ENCODE measurements at regions not wholly inside any gene's neighbourhood (a gene's known extent, or its start where the extent isn't known, plus 50 kb on each side); places are given as distances from the start of the nearest gene placed in this dataset.
A peak's percentile ranks its signal among the peaks of the same experiment; 100 is the strongest.

DNA sequence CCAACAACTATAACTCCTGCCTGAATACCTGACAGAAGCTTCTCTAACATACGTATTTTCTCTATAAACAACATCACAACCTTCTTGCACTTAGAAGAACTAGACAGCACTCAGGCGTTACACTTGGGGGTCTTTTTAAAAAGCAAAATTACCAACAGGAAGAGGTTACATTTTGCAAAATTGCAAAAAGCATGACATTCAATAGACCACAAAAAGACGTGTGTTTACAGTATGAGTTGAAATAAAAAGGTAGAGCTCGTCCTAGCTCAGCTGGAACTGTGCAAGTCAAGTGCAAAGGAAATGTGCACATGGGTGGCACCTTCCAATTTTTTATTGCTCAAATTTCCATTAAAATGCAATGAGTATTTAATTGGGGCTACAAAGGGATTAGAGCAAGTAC lies 375.2 kb upstream of the HSFY2 start:
- no peak for DNase-seq (ENCODE audit: low read depth)

GRCh38 chrY:19146296-19146695 lies 372.8 kb upstream of the HSFY2 start:
- no peak for DNase-seq (ENCODE audit: low read depth)

GRCh38 chrY:19142093-19142492 lies 368.6 kb upstream of the HSFY2 start:
- DNase-seq (ENCODE audit: low read depth), result no peak

- DNase-seq (ENCODE audit: low read depth), result no peak
These were observed 366.9 kb upstream of the HSFY2 start for GRCh38 chrY:19140285-19140920.

- no peak for DNase-seq (ENCODE audit: low read depth)
These were observed 360.9 kb upstream of the HSFY2 start for GRCh38 chrY:19134426-19134825.

GRCh38 chrY:19130569-19131358 lies 357.2 kb upstream of the HSFY2 start:
- no peak for DNase-seq (ENCODE audit: low read depth)

DNA sequence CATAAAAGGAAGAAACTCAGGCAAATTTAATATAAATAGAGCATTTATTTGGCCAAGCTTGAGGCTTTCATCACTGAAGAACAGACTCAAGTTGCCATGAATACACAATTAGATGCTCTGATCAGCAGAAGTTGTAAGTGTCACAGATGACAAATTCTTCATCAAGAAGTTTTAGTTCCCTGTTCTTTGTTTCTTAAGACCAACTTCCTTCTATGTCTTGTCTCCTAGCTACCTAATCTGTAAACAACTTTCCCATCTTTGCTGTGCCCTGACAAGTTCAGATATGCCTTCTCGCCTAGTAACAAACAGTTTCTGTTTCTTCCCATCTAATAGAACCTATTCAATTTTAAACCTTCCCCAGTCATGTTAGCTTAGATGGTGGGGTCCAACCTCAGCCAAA lies 353.4 kb upstream of the HSFY2 start:
- no peak for DNase-seq (ENCODE audit: low read depth)

DNA sequence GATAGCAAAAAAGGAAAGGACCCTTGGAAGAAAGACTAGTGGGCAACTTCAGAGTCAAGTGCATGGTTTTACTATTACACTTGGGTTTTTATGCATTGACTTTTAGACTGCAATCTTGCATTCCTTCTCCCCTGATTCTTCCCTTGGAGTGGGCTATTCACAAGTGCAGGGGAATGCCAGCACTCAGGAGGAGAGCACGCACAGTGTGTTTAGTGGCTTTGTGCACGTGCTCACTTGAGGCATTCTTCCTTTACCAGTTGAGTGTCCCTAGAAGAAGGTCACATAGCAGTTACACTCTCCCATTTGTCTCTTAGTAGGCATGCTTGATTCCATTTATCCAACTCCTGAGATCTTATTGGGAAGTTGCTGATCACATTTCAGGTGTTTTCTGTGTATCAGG lies 351.1 kb upstream of the HSFY2 start:
- no peak for DNase-seq (ENCODE audit: low read depth)

DNA sequence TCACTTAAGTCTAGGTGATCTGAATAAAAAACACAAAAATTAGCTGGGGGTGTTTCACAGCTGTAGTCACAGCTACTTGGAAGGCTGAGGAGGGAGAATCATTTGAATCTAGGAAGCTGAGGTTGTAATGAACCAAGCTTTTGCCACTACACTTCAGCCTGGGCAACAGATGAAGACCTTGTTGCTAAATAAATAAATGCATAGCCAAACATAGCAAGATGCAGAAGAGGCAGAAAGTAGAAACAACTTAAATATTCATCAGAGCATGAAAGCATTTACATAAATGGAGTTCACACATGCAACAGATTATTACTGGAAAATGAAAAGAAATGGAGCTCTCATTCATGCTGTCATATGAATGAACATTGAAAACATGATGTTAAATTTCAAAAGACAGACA lies 348.9 kb upstream of the HSFY2 start:
- DNase-seq (ENCODE audit: low read depth), result no peak

GRCh38 chrY:19098349-19098748 lies 324.8 kb upstream of the HSFY2 start:
- DNase-seq (ENCODE audit: low read depth), result no peak

- DNase-seq (ENCODE audit: low read depth), result no peak
These were observed 321.9 kb upstream of the HSFY2 start for GRCh38 chrY:19095460-19095859.

- DNase-seq (ENCODE audit: low read depth), result no peak
These were observed 309.5 kb upstream of the HSFY2 start for GRCh38 chrY:19083006-19083405.

DNA sequence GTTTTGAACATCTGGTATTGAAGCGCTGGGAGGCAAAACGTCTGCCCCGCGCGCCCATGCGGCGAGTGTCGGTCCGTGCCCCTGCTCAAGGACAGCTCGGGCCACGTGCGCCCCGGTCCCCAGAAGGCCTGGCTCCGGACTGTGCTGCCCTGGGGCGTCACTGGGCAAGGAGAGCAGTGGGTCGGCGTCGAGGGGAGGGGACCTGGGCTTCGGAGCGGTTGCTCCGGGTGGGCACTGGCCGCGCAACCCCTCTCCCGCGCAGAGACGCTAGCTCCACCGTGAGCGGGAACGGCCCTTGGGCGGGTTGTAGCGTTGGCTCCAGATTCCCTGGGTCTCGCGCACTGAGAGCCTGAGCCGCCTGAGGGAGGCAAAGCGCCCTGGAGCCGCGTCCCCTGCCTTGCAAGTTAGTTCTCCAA lies 304.2 kb upstream of the HSFY2 start:
- peak; percentile 7 for DNase-seq (ENCODE audit: low read depth)

GRCh38 chrY:19076846-19077697 lies 303.5 kb upstream of the HSFY2 start:
- peak; percentile 23 for DNase-seq (ENCODE audit: low read depth)

DNA sequence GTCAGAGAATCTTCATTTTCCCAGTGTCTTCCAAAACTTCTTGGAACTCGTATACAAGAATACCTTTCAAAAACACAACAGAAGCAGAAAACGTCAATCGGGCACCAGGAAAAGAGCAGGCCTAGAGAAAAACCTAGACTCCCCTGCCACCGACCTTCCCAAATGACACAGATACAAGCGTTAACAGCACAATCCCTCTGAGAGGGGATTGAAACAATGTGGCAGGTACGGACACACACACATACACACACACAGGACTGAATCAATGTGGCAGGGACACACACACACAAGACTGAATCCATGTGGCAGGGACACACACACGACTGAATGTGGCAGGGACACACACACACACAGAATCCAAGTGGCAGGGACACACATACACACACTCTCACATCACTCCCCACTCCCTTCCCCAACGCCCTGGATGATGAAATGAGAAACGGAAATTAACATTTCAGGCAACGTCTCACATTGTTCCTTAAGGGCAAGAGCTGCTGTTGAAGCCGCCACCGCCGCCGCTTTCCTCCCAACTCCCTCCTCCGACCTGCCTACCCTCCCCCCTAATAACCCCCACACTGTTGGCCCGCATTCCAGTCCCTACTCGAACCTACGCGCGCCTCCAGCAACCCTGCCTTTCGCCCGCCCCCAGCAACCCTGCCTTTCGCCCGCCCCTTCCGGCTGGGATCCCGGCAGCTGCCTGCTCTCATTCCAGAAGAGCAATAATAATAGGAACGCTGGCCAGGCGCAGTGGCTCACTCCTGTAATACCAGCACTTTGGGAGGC lies 302.1 kb upstream of the HSFY2 start:
- DNase-seq (ENCODE audit: low read depth), result peak; percentile 20

- DNase-seq (ENCODE audit: low read depth), result no peak
These were observed 293.9 kb upstream of the HSFY2 start for GRCh38 chrY:19067435-19067834.

DNA sequence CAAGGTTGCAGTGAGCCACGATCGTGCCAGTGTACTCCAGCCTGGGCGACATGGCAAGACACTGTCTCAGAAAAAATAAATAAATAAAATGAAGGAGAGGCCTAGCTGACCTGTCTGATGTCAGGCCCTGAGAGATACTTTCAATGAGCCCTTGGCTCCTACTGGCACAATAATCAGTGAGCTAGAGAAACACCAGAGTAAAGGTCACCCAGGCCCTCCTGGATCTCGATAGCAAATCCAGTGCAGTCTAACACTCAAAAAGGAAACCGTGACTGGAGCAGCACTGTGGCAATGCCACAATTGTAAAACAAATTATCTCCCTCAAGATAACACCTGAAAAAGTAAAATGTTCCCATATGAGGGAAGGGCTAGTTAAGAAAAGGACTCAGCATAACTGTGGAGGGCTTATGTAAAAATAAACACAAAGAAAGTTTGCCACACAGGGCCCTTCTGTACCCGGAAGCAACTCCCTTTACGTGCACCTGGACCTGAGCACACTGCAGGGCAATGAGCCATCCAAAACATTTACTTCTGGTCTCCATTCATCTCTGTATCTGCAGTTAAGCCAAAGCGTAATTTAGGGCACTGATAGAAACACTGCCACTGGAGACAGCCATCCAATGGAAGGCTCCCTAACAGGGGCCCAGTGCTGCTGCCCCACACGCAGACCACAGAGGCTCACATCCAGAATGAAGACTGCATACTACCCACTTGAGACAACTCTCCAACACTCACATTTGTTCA lies 293.1 kb upstream of the HSFY2 start:
- DNase-seq (ENCODE audit: low read depth), result no peak

- no peak for DNase-seq (ENCODE audit: low read depth)
These were observed 291.6 kb upstream of the HSFY2 start for GRCh38 chrY:19065119-19065518.

- DNase-seq (ENCODE audit: low read depth), result no peak
These were observed 286.2 kb upstream of the HSFY2 start for GRCh38 chrY:19059733-19060132.

GRCh38 chrY:19058831-19059370 lies 285.4 kb upstream of the HSFY2 start:
- no peak for DNase-seq (ENCODE audit: low read depth)

DNA sequence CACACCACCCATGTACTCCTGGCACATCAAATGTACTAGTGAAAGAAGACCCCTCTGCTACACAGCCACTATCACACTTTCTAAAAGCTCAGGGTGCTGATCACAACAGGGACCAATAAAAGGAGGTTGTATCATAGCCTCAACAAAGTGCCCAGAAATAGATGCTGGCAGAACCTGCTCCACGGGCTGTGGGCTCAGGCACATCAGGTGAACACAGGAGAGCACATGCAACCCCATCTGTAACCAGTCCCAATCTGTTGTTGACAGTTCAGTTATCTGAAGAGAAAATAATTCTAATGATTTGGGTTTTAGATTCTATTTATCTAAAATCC lies 282.6 kb upstream of the HSFY2 start:
- DNase-seq (ENCODE audit: low read depth), result no peak
